ENCODE measurements at regions not wholly inside any gene's neighbourhood (a gene's known extent, or its start where the extent isn't known, plus 50 kb on each side); places are given as distances from the start of the nearest gene placed in this dataset.

- TF ChIP-seq CTCF (IDR thresholded peaks at IDR 0.05), result no peak
- Mint-ChIP-seq H3K4me3 (no peak overlapping the region), H3K27me3 (peaks cover 11% of the 10 kb centered on the region), H3K9me3 (no peaks in the 10 kb centered on the region), H3K4me1 (ENCODE audit: low read depth) (no peaks in the 10 kb centered on the region), H3K27ac (no peak overlapping the region), H3K36me3 (ENCODE audit: low read depth) (no peaks in the 10 kb centered on the region)
- ChIA-PET CTCF (no interaction called here), POLR2A (no interaction called here)
- DNase-seq (no peak), ATAC-seq (no peak)
- intact Hi-C loops (cut with micrococcal nuclease), result no loop called here
Measured at GRCh38 chr13:97873398-97873797, 80.1 kb upstream of the IPO5 start.

- no peaks in the 10 kb centered on the region for H3K9me3 Mint-ChIP-seq
- no peak for ATAC-seq
- no peak overlapping the region for H3K27ac Mint-ChIP-seq
- H3K4me3 Mint-ChIP-seq, result no peak overlapping the region
- no peak for DNase-seq
- no peaks in the 10 kb centered on the region for H3K4me1 Mint-ChIP-seq (ENCODE audit: low read depth)
- ChIA-PET CTCF (no interaction called here), POLR2A (no interaction called here)
- H3K36me3 Mint-ChIP-seq (ENCODE audit: low read depth), result no peaks in the 10 kb centered on the region
- peaks cover 9% of the 10 kb centered on the region for H3K27me3 Mint-ChIP-seq
- intact Hi-C loops (cut with micrococcal nuclease), result no loop called here
- no peak for TF ChIP-seq CTCF (IDR thresholded peaks at IDR 0.05)
Measured at GRCh38 chr13:97875218-97875617, 78.3 kb upstream of the IPO5 start.

GRCh38 chr13:97875911-97876310 is 77.6 kb upstream of the IPO5 start:
- DNase-seq (no peak), ATAC-seq (no peak)
- POLR2A ChIA-PET, result no interaction called here
- Mint-ChIP-seq H3K36me3 (ENCODE audit: low read depth) (no peaks in the 10 kb centered on the region), H3K4me3 (no peak overlapping the region), H3K27ac (no peak overlapping the region), H3K4me1 (ENCODE audit: low read depth) (no peaks in the 10 kb centered on the region), H3K9me3 (no peaks in the 10 kb centered on the region), H3K27me3 (peaks cover 9% of the 10 kb centered on the region)
- CTCF ChIA-PET, result interaction anchor here (1.1 to 1.6 kb wide), 2 partner anchors 16 to 20 kb away, joined by 3 to 8 read pairs; no protein-coding TSS in a partner anchor
- intact Hi-C loops (cut with micrococcal nuclease), result no loop called here
- no peak for TF ChIP-seq CTCF (IDR thresholded peaks at IDR 0.05)

- CTCF ChIA-PET, result interaction anchor here (1.2 kb wide), 2 partner anchors 23 to 33 kb away, joined by 3 to 5 read pairs; no protein-coding TSS in a partner anchor
- Mint-ChIP-seq H3K9me3 (no peaks in the 10 kb centered on the region), H3K36me3 (ENCODE audit: low read depth) (no peaks in the 10 kb centered on the region), H3K4me1 (ENCODE audit: low read depth) (no peaks in the 10 kb centered on the region), H3K4me3 (no peak overlapping the region), H3K27ac (no peak overlapping the region), H3K27me3 (peaks cover 15% of the 10 kb centered on the region)
- intact Hi-C loops (cut with micrococcal nuclease), result no loop called here
- no peak for DNase-seq
- POLR2A ChIA-PET, result no interaction called here
- no peak for TF ChIP-seq CTCF (IDR thresholded peaks at IDR 0.05)
- no peak for ATAC-seq
Measured at GRCh38 chr13:97878431-97879375, 74.8 kb upstream of the IPO5 start.

- intact Hi-C loops (cut with micrococcal nuclease), result no loop called here
- Mint-ChIP-seq H3K36me3 (ENCODE audit: low read depth) (no peaks in the 10 kb centered on the region), H3K4me3 (no peak overlapping the region), H3K9me3 (no peaks in the 10 kb centered on the region), H3K27me3 (peaks cover 16% of the 10 kb centered on the region), H3K4me1 (ENCODE audit: low read depth) (no peaks in the 10 kb centered on the region), H3K27ac (no peak overlapping the region)
- POLR2A ChIA-PET, result no interaction called here
- ATAC-seq, result no peak
- no peak for TF ChIP-seq CTCF (IDR thresholded peaks at IDR 0.05)
- CTCF ChIA-PET, result interaction anchor here (1.2 kb wide), 1 partner anchor 23 kb away, joined by 4 read pairs; no protein-coding TSS in a partner anchor
- no peak for DNase-seq
Measured at GRCh38 chr13:97879646-97880310, 73.7 kb upstream of the IPO5 start.
